GM12872 (cell line): ENCODE measurements at regions not wholly inside any gene's neighbourhood (a gene's known extent, or its start where the extent isn't known, plus 50 kb on each side); places are given as distances from the start of the nearest gene placed in this dataset.

Experiments
- TF ChIP-seq, protein P1 (sequence below): IDR thresholded peaks from 3 replicates; pipeline ENCODE4 v1.5.1; 2011; ENCODE audit warnings: low read depth, mild to moderate bottlenecking, low read length, moderate library complexity; ENCODE audit not compliant: insufficient read depth

- TF ChIP-seq, protein P1, sequence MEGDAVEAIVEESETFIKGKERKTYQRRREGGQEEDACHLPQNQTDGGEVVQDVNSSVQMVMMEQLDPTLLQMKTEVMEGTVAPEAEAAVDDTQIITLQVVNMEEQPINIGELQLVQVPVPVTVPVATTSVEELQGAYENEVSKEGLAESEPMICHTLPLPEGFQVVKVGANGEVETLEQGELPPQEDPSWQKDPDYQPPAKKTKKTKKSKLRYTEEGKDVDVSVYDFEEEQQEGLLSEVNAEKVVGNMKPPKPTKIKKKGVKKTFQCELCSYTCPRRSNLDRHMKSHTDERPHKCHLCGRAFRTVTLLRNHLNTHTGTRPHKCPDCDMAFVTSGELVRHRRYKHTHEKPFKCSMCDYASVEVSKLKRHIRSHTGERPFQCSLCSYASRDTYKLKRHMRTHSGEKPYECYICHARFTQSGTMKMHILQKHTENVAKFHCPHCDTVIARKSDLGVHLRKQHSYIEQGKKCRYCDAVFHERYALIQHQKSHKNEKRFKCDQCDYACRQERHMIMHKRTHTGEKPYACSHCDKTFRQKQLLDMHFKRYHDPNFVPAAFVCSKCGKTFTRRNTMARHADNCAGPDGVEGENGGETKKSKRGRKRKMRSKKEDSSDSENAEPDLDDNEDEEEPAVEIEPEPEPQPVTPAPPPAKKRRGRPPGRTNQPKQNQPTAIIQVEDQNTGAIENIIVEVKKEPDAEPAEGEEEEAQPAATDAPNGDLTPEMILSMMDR: no peak
Measured at GRCh38 chr2:106020032-106020431, 174.1 kb downstream of the UXS1 start.

GRCh38 chr2:106018141-106018540 lies 176.0 kb downstream of the UXS1 start:
- TF ChIP-seq, protein P1: no peak

DNA sequence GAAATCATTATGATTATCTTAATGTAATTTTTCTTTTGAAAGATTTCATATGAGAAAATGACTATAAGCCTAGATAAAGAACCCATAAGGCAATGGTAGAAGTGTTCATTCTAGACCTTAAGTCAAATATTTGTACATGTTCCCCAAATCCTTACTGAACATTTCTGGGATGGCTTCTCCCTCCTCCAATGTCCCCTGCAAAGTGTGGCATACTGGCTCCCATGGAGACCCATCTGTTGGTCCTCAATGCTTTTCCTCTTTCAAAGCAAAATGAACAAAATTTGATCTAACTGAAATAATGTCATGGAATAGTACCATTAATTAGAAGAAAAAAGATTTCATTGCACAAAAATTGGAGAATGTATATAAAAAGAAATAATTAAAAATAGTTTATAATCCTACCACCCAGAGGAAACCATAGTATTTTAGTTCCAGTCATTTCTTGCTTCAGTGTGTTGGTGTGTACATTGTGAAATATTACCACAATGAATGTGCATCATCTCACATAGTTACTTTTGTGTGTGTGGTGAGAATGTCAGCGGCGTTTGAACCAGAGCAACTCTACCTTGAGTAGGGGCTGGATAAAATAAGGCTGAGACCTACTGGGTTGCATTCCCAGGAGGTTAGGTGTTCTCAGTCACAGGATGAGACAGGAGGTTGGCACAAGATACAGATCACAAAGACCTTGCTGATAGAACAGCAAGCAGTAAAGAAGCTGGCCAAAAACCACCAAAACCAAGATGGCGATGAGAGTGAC lies 181.3 kb downstream of the UXS1 start:
- TF ChIP-seq, protein P1: no peak

GRCh38 chr2:106012001-106012590 lies 182.0 kb downstream of the UXS1 start:
- TF ChIP-seq, protein P1: no peak

- TF ChIP-seq, protein P1: no peak
Measured at GRCh38 chr2:106011380-106011779, 182.7 kb downstream of the UXS1 start.

GRCh38 chr2:106010818-106011355 lies 183.2 kb downstream of the UXS1 start:
- TF ChIP-seq, protein P1: no peak

DNA sequence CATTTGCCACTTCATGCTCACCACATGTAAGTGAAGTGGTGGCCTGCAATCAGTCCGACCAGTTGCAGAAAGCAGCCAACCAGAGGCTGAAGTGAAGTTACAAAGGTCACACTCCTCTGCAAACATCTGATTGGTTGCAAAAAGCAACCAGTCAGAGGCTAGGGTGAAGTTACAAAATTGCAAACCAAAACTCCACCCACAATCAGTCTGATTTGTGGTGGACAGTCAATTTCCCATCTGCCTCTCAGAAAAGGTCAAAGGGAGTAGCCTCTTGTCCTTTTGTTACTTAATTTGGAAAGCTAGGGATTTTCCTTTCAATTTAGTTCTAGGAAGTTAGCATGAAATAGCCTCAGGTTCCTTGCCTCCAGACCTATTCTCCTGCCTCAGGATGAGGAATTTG lies 185.0 kb downstream of the UXS1 start:
- TF ChIP-seq, protein P1: no peak
